PC-3 (cell line): ENCODE measurements at regions not wholly inside any gene's neighbourhood (a gene's known extent, or its start where the extent isn't known, plus 50 kb on each side); places are given as distances from the start of the nearest gene placed in this dataset.

ENCODE experiments used
- EZH2 ChIP-seq: fragments of 300-600 bp; sonication (generic); IDR thresholded peaks from one replicate; pipeline ENCODE4 v1.6.1; 2017; ENCODE audit warnings: antibody characterized with exemption, mild to moderate bottlenecking, low read length; ENCODE audit not compliant: unreplicated experiment
- TF ChIP-seq, protein P1 (sequence below): fragments of 300-600 bp; sonication (generic); conservative IDR thresholded peaks from 2 replicates; pipeline ENCODE4 v1.5.1; 2017; ENCODE audit warnings: antibody characterized with exemption, low read depth, mild to moderate bottlenecking, low read length

GRCh38 chr1:29501227-29501976 is 265.1 kb downstream of the PTPRU start:
- TF ChIP-seq, protein P1, sequence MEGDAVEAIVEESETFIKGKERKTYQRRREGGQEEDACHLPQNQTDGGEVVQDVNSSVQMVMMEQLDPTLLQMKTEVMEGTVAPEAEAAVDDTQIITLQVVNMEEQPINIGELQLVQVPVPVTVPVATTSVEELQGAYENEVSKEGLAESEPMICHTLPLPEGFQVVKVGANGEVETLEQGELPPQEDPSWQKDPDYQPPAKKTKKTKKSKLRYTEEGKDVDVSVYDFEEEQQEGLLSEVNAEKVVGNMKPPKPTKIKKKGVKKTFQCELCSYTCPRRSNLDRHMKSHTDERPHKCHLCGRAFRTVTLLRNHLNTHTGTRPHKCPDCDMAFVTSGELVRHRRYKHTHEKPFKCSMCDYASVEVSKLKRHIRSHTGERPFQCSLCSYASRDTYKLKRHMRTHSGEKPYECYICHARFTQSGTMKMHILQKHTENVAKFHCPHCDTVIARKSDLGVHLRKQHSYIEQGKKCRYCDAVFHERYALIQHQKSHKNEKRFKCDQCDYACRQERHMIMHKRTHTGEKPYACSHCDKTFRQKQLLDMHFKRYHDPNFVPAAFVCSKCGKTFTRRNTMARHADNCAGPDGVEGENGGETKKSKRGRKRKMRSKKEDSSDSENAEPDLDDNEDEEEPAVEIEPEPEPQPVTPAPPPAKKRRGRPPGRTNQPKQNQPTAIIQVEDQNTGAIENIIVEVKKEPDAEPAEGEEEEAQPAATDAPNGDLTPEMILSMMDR, result no peak
- no peak for TF ChIP-seq EZH2
